H9 (cell line): ENCODE measurements at regions not wholly inside any gene's neighbourhood (a gene's known extent, or its start where the extent isn't known, plus 50 kb on each side); places are given as distances from the start of the nearest gene placed in this dataset.

Source experiments
- DNase-seq: peaks from one replicate; pipeline ENCODE4 v3.0.0-alpha.2; 2017
- H2AFZ ChIP-seq: one replicate; pipeline ENCODE4 v1.6.1; 2013; ENCODE audit warnings: mild to moderate bottlenecking, low read length, control low read depth, moderate library complexity
- H2AK5ac ChIP-seq: 2 replicates; pipeline ENCODE4 v1.6.1; 2013; ENCODE audit warnings: low read length, control low read depth, mixed read lengths; ENCODE audit not compliant: insufficient read length
- H2BK120ac ChIP-seq: one replicate; pipeline ENCODE4 v1.6.1; 2013; ENCODE audit warnings: low read depth, mild to moderate bottlenecking, low read length, control low read depth, inconsistent platforms; ENCODE audit not compliant: poor library complexity, severe bottlenecking
- H2BK12ac ChIP-seq: 2 replicates; pipeline ENCODE4 v1.6.1; 2013; ENCODE audit warnings: low read length, control low read depth, mixed read lengths, low read depth; ENCODE audit not compliant: insufficient read length
- H2BK15ac ChIP-seq: 2 replicates; pipeline ENCODE4 v1.6.1; 2013; ENCODE audit warnings: low read depth, low read length, control low read depth
- H2BK20ac ChIP-seq: one replicate; pipeline ENCODE4 v1.6.1; 2013; ENCODE audit warnings: low read depth, mild to moderate bottlenecking, low read length, control low read depth, inconsistent platforms; ENCODE audit not compliant: poor library complexity, severe bottlenecking
- H2BK5ac ChIP-seq: 2 replicates; pipeline ENCODE4 v1.6.1; 2013; ENCODE audit warnings: low read length, control low read depth, mixed read lengths; ENCODE audit not compliant: insufficient read length
- H3K14ac ChIP-seq: 2 replicates; pipeline ENCODE4 v1.6.1; 2013; ENCODE audit warnings: low read length, control low read depth; ENCODE audit not compliant: insufficient read depth
- H3K18ac ChIP-seq: 2 replicates; pipeline ENCODE4 v1.6.1; 2013; ENCODE audit warnings: low read depth, mild to moderate bottlenecking, mixed read lengths, low read length, control low read depth; ENCODE audit not compliant: insufficient read length
- H3K23ac ChIP-seq: 2 replicates; pipeline ENCODE4 v1.6.1; 2013; ENCODE audit warnings: low read length, control low read depth, mixed read lengths, low read depth; ENCODE audit not compliant: insufficient read length
- H3K23me2 ChIP-seq: 2 replicates; pipeline ENCODE4 v1.6.1; 2013; ENCODE audit warnings: low read depth, mild to moderate bottlenecking, mixed read lengths, low read length, control low read depth; ENCODE audit not compliant: insufficient read length, poor library complexity, severe bottlenecking
- H3K27ac ChIP-seq: 2 replicates; pipeline ENCODE4 v1.5.1; 2013; ENCODE audit warnings: low read length, control low read depth, mixed read lengths, low read depth; ENCODE audit not compliant: insufficient read length
- H3K27me3 ChIP-seq: 2 replicates; pipeline ENCODE4 v1.6.1; 2013; ENCODE audit warnings: low read length, control low read depth, inconsistent platforms; ENCODE audit not compliant: insufficient read depth
- H3K4ac ChIP-seq: 2 replicates; pipeline ENCODE4 v1.6.1; 2013; ENCODE audit warnings: low read depth, mild to moderate bottlenecking, control low read depth, inconsistent platforms, low read length, moderate library complexity
- H3K4me1 ChIP-seq: 2 replicates; pipeline ENCODE4 v1.6.1; 2013; ENCODE audit warnings: low read length, control low read depth, inconsistent platforms; ENCODE audit not compliant: insufficient read depth
- H3K4me2 ChIP-seq: 2 replicates; pipeline ENCODE4 v1.6.1; 2013; ENCODE audit warnings: low read length, control low read depth, mixed read lengths; ENCODE audit not compliant: insufficient read length, insufficient read depth
- H3K56ac ChIP-seq: 2 replicates; pipeline ENCODE4 v1.6.1; 2013; ENCODE audit warnings: low read depth, mild to moderate bottlenecking, mixed read lengths, low read length, control low read depth; ENCODE audit not compliant: insufficient read length
- H3K79me1 ChIP-seq: 2 replicates; pipeline ENCODE4 v1.6.1; 2013; ENCODE audit warnings: low read depth, mild to moderate bottlenecking, moderate library complexity, low read length, control low read depth, inconsistent platforms; ENCODE audit not compliant: insufficient read depth, poor library complexity, severe bottlenecking
- H3K79me2 ChIP-seq: 2 replicates; pipeline ENCODE4 v1.6.1; 2013; ENCODE audit warnings: low read length, control low read depth, inconsistent platforms; ENCODE audit not compliant: insufficient read depth
- H3K9ac ChIP-seq: 2 replicates; pipeline ENCODE4 v1.6.1; 2013; ENCODE audit warnings: low read length, control low read depth, mixed read lengths; ENCODE audit not compliant: insufficient read length; ENCODE audit errors: extremely low read depth
- H3K9me3 ChIP-seq: one replicate; pipeline ENCODE4 v1.6.1; 2013; ENCODE audit warnings: low read depth, low read length, inconsistent platforms; ENCODE audit not compliant: control insufficient read depth
- H3T11ph ChIP-seq: one replicate; pipeline ENCODE4 v1.6.1; 2013; ENCODE audit warnings: mild to moderate bottlenecking, low read length, control low read depth, inconsistent platforms
- H4K20me1 ChIP-seq: one replicate; pipeline ENCODE4 v1.6.1; 2013; ENCODE audit not compliant: control insufficient read depth, insufficient read length, insufficient read depth
- H4K5ac ChIP-seq: 2 replicates; pipeline ENCODE4 v1.6.1; 2013; ENCODE audit warnings: low read depth, mild to moderate bottlenecking, mixed read lengths, low read length, control low read depth; ENCODE audit not compliant: insufficient read length
- H4K8ac ChIP-seq: replicated peaks from 2 replicates; pipeline ENCODE4 v1.6.1; 2013; ENCODE audit warnings: low read length, control low read depth, mixed read lengths, low read depth; ENCODE audit not compliant: insufficient read length
- H4K91ac ChIP-seq: 2 replicates; pipeline ENCODE4 v1.6.1; 2013; ENCODE audit warnings: low read depth, mild to moderate bottlenecking, moderate library complexity, mixed read lengths, low read length, control low read depth; ENCODE audit not compliant: insufficient read length
- H3K27ac Mint-ChIP-seq, 3 experiments: 2 replicates in 2 of 3; 3 replicates in 1 of 3; pipeline ENCODE4 v1.8.0; 2020 to 2021; ENCODE audit warnings: mixed read lengths in 3 of 3, mild to moderate bottlenecking in 1 of 3, moderate library complexity in 1 of 3
- H3K27me3 Mint-ChIP-seq: 2 replicates; pipeline ENCODE4 v1.8.0; 2021; ENCODE audit warnings: low read depth, mild to moderate bottlenecking, moderate library complexity, mixed read lengths
- H3K36me3 Mint-ChIP-seq, 3 experiments: 2 replicates in 2 of 3; 3 replicates in 1 of 3; pipeline ENCODE4 v1.8.0; 2020 to 2021; ENCODE audit warnings: low read depth in 3 of 3, mixed read lengths in 3 of 3; ENCODE audit not compliant: insufficient read depth in 1 of 3
- H3K4me1 Mint-ChIP-seq, 2 experiments: 2 replicates each; pipeline ENCODE4 v1.8.0; 2020; ENCODE audit warnings: mixed read lengths in 2 of 2
- H3K4me3 Mint-ChIP-seq, 2 experiments: 2 replicates in 1 of 2; 3 replicates in 1 of 2; pipeline ENCODE4 v1.8.0; 2020 to 2021; ENCODE audit warnings: mild to moderate bottlenecking in 2 of 2, mixed read lengths in 2 of 2, moderate library complexity in 1 of 2
- H3K9me3 Mint-ChIP-seq, 2 experiments: 2 replicates in 1 of 2; 3 replicates in 1 of 2; pipeline ENCODE4 v1.8.0; 2020; ENCODE audit warnings: mild to moderate bottlenecking in 2 of 2, mixed read lengths in 2 of 2, moderate library complexity in 1 of 2
- CTCF ChIP-seq: fragments of 200-600 bp; sonication (generic); conservative IDR thresholded peaks from 3 replicates; pipeline ENCODE4 v1.8.0; 2021; ENCODE audit warnings: antibody characterized with exemption, mild to moderate bottlenecking
- WGBS: extraction: QIAGEN DNeasy Blood & Tissue Kit; methylation state at CpG from one replicate; pipeline ENCODE4 v1.1.7; 2013; ENCODE audit warnings: missing lambda C conversion rate, low lambda C conversion rate, mixed read lengths; ENCODE audit not compliant: insufficient read length; ENCODE audit errors: extremely low coverage; 5-methylcytosine and 5-hydroxymethylcytosine counted together

GRCh38 chr16:65657071-65657494, 535.2 kb upstream of the CDH11 start:
- H3K4ac ChIP-seq = no peak overlapping the region
- no peaks in the 10 kb centered on the region for H3K4me1 ChIP-seq
- H2AK5ac ChIP-seq = no peak overlapping the region
- H3K27me3 ChIP-seq = no peaks in the 10 kb centered on the region
- no peak overlapping the region for H3K27ac ChIP-seq
- Mint-ChIP-seq H3K36me3 (no peaks in the 10 kb centered on the region; a peak in 1 of 7 replicates), H3K27ac (no peak overlapping the region), H3K27me3 (peaks cover 7% of the 10 kb centered on the region), H3K9me3 (no peaks in the 10 kb centered on the region), H3K4me1 (peaks cover 20 to 26% of the 10 kb centered on the region in 2 experiments), H3K4me3 (no peak overlapping the region)
- no peak overlapping the region for H3K14ac ChIP-seq
- H3K79me1 ChIP-seq = no peaks in the 10 kb centered on the region
- no peaks in the 10 kb centered on the region for H4K20me1 ChIP-seq
- H3K9ac ChIP-seq = no peak overlapping the region
- H4K8ac ChIP-seq = no peak overlapping the region
- H3K79me2 ChIP-seq = no peaks in the 10 kb centered on the region
- no peak overlapping the region for H2BK12ac ChIP-seq
- no peak overlapping the region for H2AFZ ChIP-seq
- no peak overlapping the region for H3K56ac ChIP-seq
- H3K23ac ChIP-seq = no peak overlapping the region
- H4K91ac ChIP-seq = no peak overlapping the region
- no peak for TF ChIP-seq CTCF
- H2BK20ac ChIP-seq = no peak overlapping the region
- H3T11ph ChIP-seq = no peak overlapping the region
- DNase-seq = no peak
- no CpG with 5 or more reads among the region's 6 CpGs for WGBS
- H3K4me2 ChIP-seq = no peak overlapping the region
- no peak overlapping the region for H2BK5ac ChIP-seq
- no peak overlapping the region for H3K18ac ChIP-seq
- no peak overlapping the region for H2BK120ac ChIP-seq
- no peaks in the 10 kb centered on the region for H3K23me2 ChIP-seq
- no peaks in the 10 kb centered on the region for H3K9me3 ChIP-seq
- no peak overlapping the region for H2BK15ac ChIP-seq
- no peak overlapping the region for H4K5ac ChIP-seq
